OCI-M2 (cell line): ENCODE measurements at regions not wholly inside any gene's neighbourhood (a gene's known extent, or its start where the extent isn't known, plus 50 kb on each side); places are given as distances from the start of the nearest gene placed in this dataset.
"Not testable (repeated sequence)": the region's sequence is repeated elsewhere in the genome, so short reads cannot be mapped to it uniquely, and the experiment has no call there.

Source experiments
- DNase-seq: peaks from one replicate; lab custom pipeline; 2025; ENCODE audit not compliant: unreplicated experiment; lab: John Stamatoyannopoulos, UW

- no peak for DNase-seq
Observed at GRCh38 chr3:147160984-147161383, 245.4 kb downstream of the ZIC4 start.

GRCh38 chr3:147159141-147159540 lies 247.2 kb downstream of the ZIC4 start:
- no peak for DNase-seq

DNA sequence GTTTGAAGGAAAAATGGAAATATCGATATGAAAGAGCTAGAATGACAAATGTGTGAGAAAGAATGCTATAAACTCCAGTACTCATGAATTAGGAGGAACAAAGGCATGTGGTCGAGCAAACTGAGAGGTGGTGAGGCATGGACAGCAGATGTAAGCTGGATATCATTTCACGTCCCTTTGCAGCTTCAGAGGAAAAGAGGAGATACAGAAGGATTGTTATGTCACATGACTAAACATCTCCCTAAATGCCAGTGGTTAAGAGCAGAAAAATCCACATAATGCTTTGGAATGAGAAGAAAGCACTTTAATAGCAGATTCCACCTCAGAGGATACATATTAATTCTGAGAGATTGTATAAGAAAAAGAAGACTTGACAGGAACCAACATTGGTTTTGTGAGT lies 248.7 kb downstream of the ZIC4 start:
- DNase-seq: no peak

- DNase-seq: not testable (repeated sequence)
Observed at GRCh38 chr3:147154988-147155387, 251.4 kb downstream of the ZIC4 start.

- no peak for DNase-seq
Observed at GRCh38 chr3:147153830-147154539, 252.4 kb downstream of the ZIC4 start.

DNA sequence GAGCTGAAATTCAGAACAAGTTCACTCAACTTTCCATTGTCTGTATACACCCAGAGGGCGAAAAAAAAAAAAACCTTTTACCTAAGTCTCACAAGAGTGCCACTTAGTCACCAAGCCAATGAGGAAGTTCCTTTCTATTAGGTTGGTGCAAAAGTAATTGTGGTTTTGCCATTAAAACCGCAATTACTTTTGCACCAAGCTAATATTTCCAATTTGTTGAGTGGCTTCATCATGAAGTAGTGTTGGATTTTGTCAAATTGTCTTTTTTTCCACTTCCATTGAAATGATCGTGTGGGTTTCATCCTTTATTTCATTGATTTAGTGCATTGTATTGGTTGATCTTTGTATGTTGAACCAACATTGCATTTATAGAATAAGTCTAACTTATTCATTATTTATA lies 253.9 kb downstream of the ZIC4 start:
- no peak for DNase-seq

GRCh38 chr3:147141516-147142288 lies 264.6 kb downstream of the ZIC4 start:
- no peak for DNase-seq

DNA sequence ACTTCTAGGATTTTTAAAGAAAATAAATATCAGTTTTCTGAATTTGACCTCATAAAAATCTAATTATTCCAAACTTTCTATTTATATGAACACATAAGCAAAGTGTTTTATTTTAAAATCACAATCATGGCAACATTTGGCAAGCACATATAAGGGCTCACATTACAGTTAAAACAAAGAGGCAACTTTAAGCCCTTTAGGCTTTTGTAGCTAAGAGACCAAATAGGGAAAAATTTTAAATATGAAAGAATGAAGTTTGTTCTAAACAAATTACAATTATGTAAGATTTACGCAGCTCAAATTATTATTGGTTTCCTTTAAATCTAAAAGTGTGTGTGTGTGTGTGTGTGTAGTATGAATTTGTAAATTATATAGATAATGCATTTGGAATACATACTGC lies 267.0 kb downstream of the ZIC4 start:
- no peak for DNase-seq

GRCh38 chr3:147132168-147132567 lies 274.2 kb downstream of the ZIC4 start:
- no peak for DNase-seq

DNA sequence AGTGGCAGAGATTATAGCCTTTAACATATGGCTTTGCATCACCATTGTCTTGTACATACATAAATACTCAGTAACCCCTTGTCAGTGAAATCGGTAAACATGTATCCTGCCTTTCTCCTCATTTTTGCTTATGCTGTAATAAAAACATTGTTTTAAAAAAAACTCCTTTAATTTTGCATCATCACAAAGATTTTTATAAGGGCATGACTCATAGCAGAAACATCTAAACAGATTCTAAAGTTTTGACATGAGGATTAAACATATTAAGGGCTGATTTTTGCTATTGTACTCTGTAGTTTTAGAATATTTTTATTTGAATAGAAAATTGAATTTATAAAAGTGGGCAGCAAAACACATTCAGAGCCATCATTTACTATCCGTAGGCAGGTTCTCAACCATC lies 275.9 kb downstream of the ZIC4 start:
- no peak for DNase-seq

GRCh38 chr3:147129665-147130064 lies 276.7 kb downstream of the ZIC4 start:
- DNase-seq: no peak

- DNase-seq: no peak
Observed at GRCh38 chr3:147122350-147122749, 284.0 kb downstream of the ZIC4 start.

- no peak for DNase-seq
Observed at GRCh38 chr3:147119989-147120388, 286.4 kb downstream of the ZIC4 start.

- no peak for DNase-seq
Observed at GRCh38 chr3:147119346-147119745, 287.0 kb downstream of the ZIC4 start.

DNA sequence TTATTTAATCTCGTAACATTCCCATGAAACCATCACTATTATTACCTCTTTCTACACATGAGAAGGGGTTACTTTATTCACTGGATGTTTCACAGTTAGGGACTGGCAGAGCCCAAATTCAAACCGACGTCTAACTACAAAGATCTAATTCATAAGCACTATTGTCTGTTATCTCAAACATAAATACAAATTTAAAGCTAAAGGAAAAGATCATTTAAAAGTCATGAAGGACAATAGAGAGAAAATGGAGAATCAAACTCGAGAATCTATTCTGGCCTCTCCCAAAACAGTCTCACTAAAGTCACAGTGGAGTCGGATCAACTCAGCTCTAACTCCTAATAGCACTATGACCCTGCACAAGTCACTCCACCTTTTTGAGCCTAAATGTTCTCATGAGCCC lies 287.7 kb downstream of the ZIC4 start:
- no peak for DNase-seq

DNA sequence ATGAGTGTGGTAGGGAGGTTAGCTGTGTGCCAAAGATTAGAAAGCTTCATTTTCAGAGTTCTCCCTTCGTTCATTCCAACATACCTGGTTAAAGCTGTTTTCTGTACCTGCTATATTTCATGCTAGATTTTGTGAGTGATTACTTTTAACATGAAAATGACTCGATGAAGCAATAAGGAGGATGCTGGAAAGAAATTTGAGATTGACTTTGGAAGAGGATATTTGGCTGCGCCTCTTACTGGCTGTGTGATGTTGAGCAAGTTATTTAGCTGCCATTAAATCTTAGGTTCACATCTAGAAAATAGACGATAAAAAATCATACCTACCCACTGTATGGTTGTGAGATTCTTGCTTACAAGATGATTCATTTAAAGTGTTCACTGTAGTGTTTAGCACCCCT lies 288.7 kb downstream of the ZIC4 start:
- no peak for DNase-seq

GRCh38 chr3:147113293-147114044 lies 292.9 kb downstream of the ZIC4 start:
- DNase-seq: no peak

- no peak for DNase-seq
Observed at GRCh38 chr3:147099076-147099475, 307.3 kb downstream of the ZIC4 start.

- DNase-seq: no peak
Observed at GRCh38 chr3:147090461-147090860, 315.9 kb downstream of the ZIC4 start.

DNA sequence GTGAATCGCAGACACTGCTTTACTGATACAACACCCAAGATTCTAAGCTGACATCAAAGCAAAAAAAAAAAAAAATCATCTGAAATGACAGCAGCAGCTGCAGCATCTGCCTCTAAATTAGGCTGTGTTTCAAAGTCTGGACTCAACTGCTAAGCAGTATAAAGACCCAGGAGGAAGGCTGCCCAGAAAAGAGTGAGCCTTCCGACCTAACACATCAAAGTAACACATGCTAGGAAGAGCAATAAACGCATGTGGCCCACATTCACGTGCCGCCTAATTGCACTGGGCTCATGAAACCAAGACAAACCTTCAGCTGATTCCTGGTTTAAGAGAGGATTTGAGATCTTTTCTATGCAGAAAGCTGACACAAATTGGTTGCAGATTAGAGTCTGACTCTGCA lies 317.1 kb downstream of the ZIC4 start:
- DNase-seq: no peak

DNA sequence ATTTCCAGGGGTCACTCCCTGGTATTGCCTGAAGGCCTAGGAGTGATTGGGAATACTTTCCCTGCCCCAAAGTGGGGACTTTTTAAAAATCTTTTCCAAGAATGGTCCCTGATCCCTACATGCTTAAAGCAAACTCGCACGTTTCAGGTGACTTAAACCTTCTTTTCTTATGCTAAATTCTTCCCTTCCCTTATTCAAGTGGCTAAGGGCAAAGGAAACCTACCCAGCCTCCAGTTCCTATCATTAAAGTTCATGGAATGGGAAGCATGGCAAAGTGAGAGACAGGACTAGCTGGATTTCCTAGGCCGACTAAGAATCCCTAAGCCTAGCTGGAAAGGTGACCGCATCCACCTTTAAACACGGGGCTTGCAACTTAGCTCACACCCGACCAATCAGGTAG lies 346.8 kb downstream of the ZIC4 start:
- not testable (repeated sequence) for DNase-seq

DNA sequence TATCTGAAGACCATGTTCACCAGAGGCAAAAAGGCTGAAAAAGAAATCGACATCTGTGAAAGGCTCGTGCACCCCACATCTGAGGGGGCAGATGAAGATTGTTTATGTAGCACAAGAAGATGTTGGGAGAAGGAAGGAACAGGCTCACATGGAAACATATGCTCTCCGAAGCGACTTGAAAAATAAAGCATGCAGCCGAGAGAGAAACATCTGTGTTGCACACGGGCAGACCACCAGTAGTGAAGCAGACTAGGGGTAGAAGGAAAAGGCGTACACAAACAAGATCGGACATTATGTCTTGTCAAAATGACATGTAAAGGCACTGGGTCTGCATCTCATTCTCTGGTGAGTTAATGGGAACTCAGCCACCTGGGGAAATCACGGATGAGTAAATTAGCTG lies 356.5 kb downstream of the ZIC4 start:
- no peak for DNase-seq
